ENCODE measurements at regions not wholly inside any gene's neighbourhood (a gene's known extent, or its start where the extent isn't known, plus 50 kb on each side); places are given as distances from the start of the nearest gene placed in this dataset.
"Not testable (repeated sequence)": the region's sequence is repeated elsewhere in the genome, so short reads cannot be mapped to it uniquely, and the experiment has no call there.

DNA sequence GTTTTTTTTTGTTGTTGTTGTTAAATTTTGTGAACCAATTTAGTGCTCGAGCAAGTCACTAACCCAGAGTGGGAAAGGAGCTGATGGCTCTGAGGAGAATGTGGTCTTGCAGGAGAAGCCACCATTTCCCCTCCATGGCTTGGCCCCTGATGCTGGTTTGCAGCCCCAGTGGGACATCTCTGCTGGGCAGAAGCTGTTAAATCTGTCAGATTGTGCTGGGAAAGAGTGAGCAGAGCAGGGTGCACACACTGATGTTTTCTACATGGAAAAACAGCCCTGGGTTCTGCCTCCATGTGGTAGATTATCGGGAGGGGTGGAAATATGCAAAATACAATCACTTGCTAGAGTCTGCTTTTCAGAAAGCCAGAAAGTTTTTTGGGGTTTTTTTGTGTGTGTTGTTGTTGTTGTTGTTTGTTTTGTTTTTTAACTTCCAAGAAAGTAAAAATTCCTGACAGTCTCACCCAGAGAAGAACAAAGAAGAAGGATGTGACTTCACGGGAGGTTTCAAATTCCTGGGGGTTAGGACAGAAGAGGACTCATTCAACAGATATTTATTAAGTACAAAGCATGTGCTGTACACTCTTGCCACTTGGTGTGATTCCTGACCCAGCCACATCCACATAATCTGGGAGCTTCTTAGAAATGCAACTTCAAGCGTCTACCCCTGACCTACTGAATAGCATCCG lies 133.7 kb downstream of the FOXB1 start:
- no peak for DNase-seq

DNA sequence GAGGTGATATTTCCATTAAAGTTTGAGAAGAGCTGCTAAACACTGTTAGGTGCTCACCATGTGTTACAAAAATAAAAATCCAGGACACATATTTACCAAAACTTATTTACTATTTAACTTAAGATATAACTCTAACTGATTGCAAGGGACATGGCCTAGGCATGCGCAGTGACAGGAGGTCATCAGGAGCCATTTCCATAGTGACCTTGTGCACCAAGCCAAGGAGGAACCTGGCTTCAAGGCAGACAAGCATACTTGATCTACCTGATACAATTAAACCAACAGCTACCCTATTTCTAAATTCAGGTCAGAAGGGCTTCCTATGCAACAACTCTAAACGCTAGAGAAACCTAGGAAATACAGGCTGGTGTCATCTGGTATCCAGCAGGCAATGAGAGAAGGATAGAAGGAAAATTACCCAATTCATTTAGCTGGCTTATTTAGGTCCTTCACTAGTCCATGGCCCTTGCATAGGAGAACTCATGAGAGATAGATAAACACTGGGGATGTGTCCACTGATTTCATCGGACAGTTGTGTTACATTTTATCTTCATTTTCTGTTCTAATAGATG lies 134.4 kb downstream of the FOXB1 start:
- DNase-seq: no peak

DNA sequence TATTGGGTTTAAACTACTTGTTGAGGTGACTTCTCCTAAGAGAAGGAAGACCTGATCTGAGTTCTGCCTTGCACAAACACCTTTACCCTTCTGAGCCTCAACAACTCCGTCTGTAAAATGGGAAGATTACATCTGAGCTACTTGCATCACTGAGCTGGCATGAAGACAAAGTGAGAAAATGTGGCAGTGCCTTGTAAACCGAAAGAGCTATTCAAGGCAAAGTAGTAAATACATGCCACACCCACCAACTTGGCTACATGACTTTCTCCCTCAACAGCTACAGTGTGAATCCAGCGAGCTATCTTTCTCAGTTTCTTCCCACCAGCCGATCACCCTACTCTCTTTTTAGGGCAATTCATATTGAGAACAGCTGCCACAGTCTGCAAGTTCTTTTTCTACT lies 148.3 kb downstream of the FOXB1 start:
- no peak for DNase-seq

DNA sequence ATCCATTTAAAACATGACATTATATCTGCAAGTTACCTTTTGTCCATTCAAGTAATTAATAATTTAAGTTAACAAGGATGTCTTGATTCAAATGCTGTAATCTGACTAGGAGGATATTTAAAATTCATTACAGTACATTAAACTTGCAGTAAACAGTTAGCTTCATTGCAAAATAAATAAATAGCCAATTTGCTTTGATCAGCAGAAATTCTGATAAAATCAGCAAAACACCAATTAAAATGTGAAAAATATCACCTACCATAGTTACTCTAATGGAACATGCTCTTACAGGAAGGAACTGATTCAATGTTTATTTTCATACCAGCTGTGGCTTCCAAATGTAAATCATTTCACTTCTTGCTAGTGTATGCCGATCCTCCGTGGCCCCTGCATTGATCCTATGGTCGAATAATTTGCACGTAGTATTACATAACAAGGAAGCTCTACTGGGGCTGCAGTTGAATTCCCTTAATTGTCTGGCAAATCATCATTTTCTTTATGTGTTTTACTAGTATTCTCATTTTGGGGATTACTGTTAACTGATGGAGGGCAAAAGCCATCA lies 150.7 kb downstream of the FOXB1 start:
- no peak for DNase-seq

DNA sequence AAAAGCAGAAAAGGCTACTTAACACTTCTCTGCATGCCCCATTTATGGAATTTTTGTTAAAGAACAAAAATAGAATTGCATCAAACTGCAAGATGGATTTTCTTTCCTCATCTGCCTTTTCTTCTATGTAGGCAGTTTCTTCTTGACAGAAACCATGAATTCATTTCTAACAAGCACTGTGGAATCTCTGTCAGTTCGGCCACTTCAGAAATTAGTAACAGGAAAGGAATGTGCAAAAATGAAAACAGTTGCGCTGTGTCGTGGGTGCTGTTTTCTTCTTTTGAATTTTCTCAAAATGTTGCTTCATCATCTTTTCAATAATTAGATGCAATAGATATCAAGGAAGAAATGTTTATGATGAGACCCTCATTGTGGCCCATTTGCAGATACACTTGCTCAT lies 151.6 kb downstream of the FOXB1 start:
- no peak for DNase-seq

DNA sequence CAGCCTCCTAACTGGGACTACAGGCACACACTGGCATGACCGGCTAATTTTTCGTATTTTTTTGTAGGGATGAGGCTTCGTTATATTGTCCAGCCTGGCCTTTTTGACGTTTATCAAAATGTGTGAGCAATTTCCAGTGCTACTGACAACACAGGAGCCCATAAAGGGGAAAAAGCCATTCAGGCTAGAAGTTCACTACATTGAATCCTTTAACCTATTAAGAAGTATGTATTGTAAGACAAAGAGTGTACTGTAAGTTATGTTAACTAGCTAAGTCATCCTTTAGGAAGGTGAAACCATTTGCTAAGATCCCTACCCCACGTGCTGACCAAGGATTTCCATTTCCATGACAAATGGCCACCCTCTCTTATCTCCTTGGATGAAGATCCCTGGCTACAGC lies 156.8 kb downstream of the FOXB1 start:
- no peak for DNase-seq

DNA sequence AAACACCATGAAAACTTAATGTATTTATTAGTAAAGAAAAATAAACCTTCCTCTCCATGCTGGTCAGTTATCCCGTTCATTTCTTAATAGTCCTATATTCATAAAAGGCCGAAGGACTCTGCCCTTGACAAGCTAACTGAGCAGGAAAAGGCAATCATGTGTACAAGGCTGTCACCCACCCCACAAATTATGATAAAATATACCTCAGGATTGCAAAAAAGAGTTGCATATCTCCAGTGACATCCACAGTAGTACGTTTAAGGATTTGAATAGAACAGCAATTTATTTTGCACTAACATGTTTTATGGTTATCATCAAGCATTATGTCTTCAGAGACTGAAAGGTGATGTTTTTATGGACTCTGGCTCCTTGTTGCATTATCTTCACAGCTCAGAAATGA lies 157.6 kb downstream of the FOXB1 start:
- no peak for DNase-seq

DNA sequence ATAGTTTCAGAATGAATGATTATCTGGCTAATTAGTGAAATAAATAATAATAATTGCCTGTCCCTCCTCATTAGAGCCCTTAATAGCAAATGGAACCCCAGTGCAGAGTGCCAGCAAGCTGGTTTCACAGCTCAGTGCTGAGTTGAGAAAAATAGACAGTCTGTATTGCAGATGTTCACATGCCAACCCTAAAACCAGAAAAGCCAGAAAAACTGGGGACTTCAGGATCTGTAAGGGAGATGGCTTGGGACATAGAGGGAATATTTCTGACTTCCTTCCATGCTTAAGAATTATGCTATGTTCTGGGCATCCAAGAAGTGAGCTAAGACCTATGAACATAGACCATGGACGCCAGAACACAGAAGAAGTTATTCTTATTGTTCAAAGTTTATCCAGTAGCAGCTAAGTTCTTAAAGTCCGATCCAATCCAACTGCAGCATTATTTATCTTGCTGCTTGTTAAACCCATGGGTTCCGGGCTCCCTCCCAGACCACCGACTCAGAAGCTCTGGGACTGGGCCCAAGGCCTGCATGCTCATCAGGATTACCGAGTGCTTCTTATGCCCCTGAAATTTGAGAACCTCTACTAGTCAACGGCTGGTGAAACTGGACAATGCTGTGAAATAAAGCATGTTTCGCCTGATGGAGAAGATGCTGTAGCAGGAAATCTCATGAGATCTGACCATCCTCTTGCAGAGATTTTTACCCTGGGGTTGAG lies 158.3 kb downstream of the FOXB1 start:
- DNase-seq: no peak

DNA sequence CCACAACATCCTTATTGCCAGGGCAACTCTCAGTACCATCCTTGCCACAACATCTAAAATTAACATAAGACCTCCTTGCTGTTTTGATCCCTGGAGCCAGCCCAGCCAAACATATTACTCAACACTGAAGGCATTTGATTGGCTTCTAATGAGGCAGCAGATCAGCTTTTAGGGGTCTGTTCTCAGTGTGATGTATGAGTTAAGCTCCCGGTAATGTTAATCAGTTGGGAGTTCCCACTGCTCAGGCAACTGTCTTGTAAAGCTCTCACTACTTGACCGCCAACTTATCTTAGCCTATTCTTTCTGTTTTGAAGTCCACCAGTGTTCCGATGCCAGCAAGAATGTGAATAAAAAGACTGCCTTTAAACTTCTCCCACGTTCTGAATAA lies 158.9 kb downstream of the FOXB1 start:
- DNase-seq: no peak

DNA sequence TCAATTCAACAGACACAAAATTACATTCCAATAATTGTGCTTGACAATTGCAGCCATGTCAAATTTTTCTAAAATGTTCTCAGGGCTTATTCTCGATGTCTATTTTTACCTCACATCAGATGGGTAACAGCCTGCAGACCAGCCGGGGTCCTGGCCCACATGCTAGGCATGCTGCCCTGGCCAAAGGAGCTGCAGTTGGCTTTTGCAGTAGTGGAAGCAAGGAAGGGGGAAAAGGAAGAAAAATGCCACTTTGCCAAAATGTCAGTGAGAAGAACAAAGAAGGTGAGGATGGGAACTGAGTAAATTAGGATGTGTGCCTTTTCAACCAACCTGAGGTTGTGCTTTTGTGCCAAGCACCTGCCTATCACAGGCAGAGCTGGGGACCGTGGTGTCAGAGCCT lies 161.0 kb downstream of the FOXB1 start:
- no peak for DNase-seq

DNA sequence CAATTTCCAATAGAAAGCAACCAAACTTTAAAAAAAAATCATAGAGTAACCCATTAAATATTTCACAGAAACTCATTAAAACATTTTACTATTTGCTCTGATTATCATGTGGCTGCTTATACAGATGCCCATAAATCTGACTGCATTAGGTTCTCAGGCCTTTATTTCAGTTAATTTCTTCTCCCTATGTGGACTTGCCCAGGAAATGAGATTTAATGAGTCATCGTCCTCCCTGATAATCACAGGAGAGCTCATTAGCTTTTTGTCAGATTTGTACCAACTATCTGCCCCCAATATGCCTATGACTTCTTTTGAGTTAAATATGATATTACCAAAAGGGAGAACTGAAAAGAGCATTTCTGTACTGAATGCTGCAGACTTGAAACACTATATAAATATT lies 168.0 kb downstream of the FOXB1 start:
- DNase-seq: no peak

DNA sequence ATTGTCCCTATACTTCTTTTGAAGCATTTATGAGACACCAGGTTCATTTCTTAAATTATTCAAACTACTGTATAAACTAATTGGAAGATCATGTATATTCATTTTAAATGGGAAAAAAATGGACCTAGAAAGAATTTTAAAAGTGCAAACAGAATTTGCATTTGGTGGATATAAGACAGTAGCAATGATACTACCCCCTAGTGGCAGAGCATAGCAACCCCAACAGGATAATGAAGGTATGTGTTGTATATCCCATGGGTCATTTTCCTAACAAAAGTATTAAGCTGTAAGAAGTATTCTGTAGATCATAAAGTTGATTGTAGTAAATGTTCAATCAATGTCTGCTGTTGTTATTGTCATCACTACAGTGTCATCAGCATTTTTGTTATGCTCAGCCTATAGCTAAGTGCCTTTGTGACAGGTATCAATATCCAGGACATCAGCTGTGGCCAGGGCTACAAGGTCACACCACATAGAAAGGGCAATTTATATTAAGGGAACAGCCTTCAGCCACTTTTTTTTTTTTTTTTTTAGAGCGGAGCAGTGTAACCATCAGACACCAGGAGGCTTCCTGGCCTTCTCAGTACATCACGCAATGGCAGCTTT lies 175.8 kb downstream of the FOXB1 start:
- DNase-seq: no peak

DNA sequence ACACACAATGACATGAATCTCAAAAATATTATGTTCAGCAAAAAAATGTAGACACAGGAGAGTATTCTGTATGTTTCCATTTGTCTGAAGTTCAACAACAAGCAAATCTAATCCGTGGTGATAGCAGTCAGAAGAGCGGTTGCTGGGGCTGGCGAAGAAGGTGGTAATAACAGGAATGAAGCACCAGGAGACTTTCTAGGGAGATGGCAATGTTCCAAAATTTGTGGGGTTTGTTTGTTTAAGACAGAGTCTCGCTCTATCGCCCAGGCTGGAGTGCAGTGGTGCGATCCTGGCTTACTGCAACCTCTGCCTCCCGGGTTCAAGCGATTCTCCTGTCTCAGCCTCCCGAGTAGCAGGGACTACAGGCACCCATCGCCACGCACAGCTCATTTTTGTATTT lies 177.8 kb downstream of the FOXB1 start:
- not testable (repeated sequence) for DNase-seq

DNA sequence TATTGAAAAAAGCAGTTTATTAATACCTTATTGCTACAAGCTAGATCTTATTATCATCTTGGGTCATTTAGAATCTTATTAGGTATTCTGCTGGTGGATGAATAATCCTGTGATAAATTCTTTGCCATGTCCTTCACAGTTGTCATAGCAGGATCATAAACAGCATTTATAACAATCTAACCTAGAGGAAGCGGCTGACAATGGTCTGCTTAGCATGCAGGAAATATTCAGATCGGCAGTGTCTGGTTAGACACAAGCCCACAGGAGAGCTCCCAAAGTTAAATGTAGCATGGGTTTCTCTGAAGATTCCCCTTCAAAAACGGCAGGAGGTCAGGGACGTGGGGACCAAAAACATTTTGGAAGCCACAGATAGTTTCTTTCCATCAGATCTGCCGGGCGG lies 179.3 kb downstream of the FOXB1 start:
- no peak for DNase-seq

DNA sequence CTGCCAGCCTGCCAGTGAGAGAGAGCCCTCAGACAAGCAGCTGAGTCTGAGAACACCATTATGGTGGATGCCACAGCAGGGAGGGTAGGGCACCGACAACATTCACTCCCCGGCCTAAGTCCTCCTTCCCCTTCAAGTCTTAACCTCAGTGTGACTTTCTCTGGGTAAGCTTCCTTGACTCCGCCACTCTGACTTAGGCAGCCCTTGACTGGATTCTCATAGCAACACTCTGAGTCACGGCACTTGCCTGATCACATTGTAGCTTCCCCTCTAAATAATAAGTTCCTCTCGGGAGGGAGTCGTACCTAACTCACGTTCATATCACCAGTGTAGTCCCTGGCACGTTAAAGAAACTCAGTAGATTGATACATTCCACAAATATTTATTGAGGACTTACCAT lies 180.5 kb downstream of the FOXB1 start:
- DNase-seq: no peak

DNA sequence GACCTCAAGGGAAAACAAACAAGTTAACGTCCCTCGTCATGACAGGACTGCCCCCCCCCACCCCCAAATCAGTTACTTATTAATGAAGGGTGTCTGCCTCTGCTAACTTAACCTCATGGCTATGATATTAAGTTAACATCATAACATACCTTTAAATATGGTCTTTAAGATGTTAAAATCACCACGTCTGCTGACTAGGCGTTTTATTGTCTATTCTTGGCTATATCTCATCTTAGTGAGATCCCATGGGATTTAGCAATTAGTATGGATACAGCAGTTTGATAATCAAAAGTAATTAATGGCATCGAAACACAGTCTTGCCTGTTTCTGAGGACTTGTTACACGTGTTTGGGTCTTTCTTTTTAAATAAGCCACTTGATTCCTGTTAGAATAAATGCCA lies 186.9 kb downstream of the FOXB1 start:
- DNase-seq: no peak

DNA sequence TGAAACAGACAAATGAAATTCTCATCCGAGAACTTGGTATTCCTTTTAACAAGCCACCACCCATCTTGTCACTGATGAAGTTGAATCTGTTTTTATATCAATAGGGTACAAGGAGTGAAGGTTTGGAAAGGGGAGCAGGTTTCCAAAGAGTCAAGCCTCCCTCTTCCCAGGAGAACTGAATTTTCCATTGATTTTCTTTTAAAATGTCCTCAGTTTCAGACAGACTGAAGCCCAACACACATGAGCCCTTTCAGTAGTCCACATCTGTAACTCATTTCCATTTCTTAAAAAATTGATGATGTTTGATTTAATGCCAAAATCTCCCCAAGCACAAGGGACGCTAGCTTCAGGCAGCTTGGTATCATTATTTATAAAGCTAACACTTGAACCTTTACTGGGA lies 187.7 kb downstream of the FOXB1 start:
- DNase-seq: no peak

DNA sequence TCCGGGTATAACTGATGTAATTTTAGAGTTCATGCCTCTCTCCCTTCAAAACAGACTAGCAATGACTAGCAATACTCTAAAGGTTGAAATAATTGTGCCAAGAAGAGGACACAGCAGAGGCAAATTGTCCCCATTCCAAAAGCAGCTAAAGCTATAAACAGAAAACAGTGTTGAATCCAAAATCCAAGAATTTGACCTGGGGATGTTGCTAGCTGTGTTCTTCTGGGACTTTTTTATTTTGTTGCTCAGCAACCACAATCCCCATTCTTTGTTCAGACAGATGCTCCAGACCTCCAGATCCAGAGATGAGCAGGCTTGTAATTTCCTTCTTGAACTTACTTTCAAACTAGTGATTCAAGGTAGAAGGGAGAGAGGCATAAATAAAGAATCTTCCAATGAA lies 191.5 kb downstream of the FOXB1 start:
- no peak for DNase-seq

DNA sequence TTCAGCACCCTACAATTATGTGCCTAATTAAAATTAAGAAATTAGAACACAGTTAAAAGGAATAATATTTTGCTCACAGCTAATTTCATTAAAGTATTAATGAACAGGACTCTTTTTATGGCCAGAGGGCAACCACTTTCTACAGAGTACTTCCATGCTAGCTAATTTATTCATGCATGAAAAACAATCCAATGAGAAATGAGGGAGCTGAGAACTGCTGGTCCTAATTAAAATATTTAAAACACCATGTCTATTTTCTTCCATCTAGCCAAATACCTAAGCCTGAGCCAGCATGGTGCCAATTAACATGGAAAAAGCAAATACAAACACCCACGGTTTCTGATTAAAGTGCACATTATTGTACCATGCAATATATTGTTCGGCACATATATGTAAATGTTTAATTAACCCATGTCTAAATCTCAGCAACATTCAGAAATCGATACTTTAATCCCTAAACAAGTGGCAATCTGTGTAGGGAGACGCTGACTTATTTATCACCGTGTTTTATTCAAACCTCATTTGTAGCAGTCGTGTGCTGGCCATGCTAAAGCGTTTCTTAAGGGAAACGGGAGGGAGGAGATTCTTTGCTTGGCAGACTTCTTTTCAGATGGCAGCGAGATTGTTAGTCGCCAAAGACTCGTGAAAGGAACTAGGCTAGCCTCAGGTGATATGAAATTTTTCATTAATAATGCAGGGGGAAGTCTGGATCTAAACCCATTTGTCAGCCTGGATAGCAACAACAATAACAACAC lies 193.5 kb downstream of the ANXA2 start:
- no peak for DNase-seq

DNA sequence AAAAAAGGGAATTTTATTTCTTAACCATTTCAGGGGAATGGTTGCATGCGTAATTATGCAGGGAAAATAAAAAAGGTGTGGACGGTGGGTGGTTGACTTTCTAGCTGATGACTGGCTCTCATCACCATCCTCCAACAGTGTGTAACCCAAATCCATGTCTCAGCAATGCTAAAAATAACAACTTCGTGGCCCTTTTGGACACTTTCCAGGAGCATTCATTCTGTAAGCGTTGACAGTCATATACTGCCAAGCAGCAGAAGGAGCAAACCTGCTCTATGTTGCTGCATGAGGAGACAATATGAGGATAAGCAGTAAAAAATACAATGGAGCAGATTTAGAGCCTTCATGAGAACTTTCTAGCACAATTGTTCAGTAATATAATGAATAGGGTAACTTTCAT lies 189.1 kb downstream of the ANXA2 start:
- DNase-seq: no peak

DNA sequence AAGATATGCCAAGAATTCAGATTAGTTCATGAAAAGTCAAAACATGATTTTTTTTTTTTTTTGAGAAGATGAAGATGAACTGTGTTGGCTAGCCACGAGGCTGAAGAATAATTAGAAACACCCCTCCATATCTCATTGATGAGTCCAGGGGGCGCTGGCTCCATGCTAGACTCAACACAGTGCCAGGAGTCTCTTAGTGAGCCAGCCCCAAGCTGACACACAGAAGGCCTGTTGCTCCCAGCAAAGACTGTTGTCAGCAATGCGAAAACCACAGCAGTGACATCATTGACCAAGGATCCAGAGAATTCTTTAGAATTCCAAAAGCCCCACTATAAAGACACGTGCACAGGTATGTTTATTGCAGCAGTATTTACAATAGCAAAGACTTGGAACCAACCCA lies 185.2 kb downstream of the ANXA2 start:
- no peak for DNase-seq

DNA sequence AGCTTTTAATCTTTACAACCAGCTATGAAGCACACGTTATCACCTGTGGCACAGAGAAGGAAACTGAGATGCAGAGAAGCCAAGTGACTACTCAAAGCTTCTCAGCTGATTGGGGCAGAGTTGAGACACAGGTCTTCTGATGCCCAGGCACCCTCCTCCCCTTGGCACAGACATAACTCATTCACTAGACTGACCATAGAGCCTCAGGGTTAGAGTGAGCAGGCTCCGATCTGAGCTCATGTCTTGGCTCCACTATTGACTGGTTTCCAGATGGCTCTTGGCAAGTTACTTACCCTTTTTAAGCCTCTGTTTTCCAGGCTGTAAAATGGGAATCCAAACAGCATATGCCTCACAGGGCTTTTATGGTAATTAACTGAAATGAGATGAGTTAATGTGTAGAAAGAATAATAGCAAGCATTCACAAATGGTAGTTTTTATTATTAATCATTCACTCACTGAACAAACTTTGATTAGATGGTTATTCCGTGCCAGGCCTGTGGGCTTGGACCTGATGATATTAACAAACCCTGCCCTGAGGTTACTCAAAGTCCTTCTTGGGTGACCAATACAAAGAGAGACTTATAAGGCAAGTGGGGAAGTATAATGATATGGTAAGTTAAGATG lies 184.3 kb downstream of the ANXA2 start:
- no peak for DNase-seq
